GM12865 (cell line): ENCODE measurements at regions not wholly inside any gene's neighbourhood (a gene's known extent, or its start where the extent isn't known, plus 50 kb on each side); places are given as distances from the start of the nearest gene placed in this dataset.

Experiments used
- DNase-seq: peaks from one replicate; pipeline ENCODE4 v3.0.0; 2010; ENCODE audit warnings: low read depth
- H3K4me3 ChIP-seq: 2 replicates; pipeline ENCODE4 v1.5.1; 2011; ENCODE audit warnings: mild to moderate bottlenecking, low read depth, low read length, control low read depth
- TF ChIP-seq, protein P1 (sequence below): IDR thresholded peaks from 2 replicates; pipeline ENCODE4 v1.5.1; 2011; ENCODE audit warnings: low read length, control low read depth, low read depth, inconsistent platforms; ENCODE audit not compliant: insufficient read depth; ENCODE audit errors: missing control alignments

DNA sequence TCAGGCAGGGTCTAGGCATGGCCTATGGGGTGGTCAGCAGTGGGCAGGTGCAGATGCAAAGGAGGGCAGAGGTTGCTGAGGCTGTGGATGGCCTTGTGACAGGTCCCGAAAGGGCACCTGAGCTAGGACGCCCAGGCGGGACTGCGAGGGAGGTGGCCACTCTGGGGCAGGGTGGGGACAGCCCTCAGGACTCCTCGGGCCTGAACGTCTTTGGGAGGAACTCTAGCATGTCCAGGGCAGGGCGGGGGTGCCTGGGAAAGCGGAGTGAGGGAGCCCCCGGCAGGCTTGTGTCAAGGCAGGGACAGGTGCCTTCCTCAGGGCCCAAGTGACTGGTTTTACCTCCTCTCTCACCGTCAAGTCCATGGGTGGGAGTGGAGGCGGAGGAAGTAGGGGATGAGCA is 125.4 kb upstream of the WNT4 start:
- H3K4me3 ChIP-seq: no peak overlapping the region
- DNase-seq: no peak
- TF ChIP-seq, protein P1, sequence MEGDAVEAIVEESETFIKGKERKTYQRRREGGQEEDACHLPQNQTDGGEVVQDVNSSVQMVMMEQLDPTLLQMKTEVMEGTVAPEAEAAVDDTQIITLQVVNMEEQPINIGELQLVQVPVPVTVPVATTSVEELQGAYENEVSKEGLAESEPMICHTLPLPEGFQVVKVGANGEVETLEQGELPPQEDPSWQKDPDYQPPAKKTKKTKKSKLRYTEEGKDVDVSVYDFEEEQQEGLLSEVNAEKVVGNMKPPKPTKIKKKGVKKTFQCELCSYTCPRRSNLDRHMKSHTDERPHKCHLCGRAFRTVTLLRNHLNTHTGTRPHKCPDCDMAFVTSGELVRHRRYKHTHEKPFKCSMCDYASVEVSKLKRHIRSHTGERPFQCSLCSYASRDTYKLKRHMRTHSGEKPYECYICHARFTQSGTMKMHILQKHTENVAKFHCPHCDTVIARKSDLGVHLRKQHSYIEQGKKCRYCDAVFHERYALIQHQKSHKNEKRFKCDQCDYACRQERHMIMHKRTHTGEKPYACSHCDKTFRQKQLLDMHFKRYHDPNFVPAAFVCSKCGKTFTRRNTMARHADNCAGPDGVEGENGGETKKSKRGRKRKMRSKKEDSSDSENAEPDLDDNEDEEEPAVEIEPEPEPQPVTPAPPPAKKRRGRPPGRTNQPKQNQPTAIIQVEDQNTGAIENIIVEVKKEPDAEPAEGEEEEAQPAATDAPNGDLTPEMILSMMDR: no peak

- DNase-seq: no peak
- TF ChIP-seq, protein P1: no peak
Measured at GRCh38 chr1:22271847-22272801, 129.2 kb upstream of the WNT4 start.

GRCh38 chr1:22273686-22274681 is 131.1 kb upstream of the WNT4 start:
- TF ChIP-seq, protein P1: no peak

More at GRCh38 chr1:22271847-22272801, 129.2 kb upstream of the WNT4 start:
- no peak overlapping the region for H3K4me3 ChIP-seq

GRCh38 chr1:22275167-22275566 is 132.3 kb upstream of the WNT4 start:
- no peak for DNase-seq
- TF ChIP-seq, protein P1: no peak
- no peak overlapping the region for H3K4me3 ChIP-seq

More at GRCh38 chr1:22273686-22274681, 131.1 kb upstream of the WNT4 start:
- no peak overlapping the region for H3K4me3 ChIP-seq
- DNase-seq: no peak

DNA sequence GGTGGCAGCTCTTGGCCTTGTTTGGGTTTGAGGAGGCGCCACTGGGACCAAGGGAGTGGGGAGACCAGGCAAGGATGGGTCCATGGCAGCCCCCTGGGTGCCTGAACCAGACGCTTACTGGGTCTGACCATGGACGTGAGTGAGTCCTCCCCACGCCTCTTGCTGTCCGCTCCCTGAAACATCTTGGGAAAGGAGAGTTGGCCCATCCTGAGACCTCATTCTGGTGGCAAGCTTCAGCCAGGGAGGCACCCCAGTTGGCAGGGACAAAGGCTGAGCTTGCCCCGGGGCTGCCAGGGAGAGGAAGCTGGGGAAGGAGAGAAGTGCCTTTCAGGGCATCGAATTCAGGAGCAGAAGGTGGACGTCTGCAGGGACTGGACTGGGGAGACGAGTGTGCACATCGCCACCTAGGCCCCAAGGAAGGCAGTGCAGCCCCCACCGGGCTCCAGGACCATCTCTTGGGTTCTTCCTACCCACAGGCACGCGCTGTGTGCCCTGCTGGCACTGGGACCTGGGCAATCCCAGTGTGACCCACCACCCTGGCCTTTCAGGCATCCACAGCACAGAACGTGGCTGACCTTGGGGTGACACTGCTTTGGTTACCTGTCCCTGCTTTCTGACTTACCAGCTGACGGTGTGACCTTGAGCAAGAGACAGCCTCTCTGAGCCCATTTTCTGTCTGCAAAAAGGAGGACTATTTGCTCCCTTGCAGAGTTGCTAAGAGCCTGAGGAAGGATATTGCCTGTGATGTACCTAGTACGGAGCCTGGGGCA is 132.9 kb upstream of the WNT4 start:
- TF ChIP-seq, protein P1: peak; percentile 94
- DNase-seq: peak; percentile 56
- no peak overlapping the region for H3K4me3 ChIP-seq

DNA sequence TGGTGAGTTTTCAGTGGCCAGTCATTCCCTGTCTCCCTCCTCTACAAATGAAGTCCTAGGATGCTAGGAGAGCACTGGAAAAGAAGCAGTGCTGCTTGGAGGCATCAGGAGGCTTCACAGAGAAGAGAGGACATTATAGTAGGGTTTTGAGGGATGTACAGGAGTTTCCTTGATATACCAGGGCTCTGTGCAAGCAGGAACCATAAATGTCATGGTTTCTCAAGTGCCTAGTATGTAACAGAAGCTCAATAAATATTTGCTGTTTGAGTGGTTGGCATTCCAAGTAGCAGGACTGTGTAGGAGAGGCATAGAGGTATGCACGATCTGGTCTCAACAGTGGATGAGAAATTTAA is 133.5 kb upstream of the WNT4 start:
- TF ChIP-seq, protein P1: no peak
- DNase-seq: no peak
- H3K4me3 ChIP-seq: no peak overlapping the region
